ENCODE measurements at regions not wholly inside any gene's neighbourhood (a gene's known extent, or its start where the extent isn't known, plus 50 kb on each side); places are given as distances from the start of the nearest gene placed in this dataset.
"Not testable (repeated sequence)": the region's sequence is repeated elsewhere in the genome, so short reads cannot be mapped to it uniquely, and the experiment has no call there.

- DNase-seq: no peak
Measured at GRCh38 chr12:63037746-63038712, 103.1 kb upstream of the PPM1H start.

GRCh38 chr12:63036974-63037335 is 102.0 kb upstream of the PPM1H start:
- DNase-seq: no peak

- DNase-seq: no peak
Measured at GRCh38 chr12:63036216-63036973, 101.4 kb upstream of the PPM1H start.

GRCh38 chr12:63034601-63035000 is 99.7 kb upstream of the PPM1H start:
- DNase-seq: no peak

GRCh38 chr12:63029676-63030075 is 94.7 kb upstream of the PPM1H start:
- no peak for DNase-seq

GRCh38 chr12:63028951-63029350 is 94.0 kb upstream of the PPM1H start:
- no peak for DNase-seq

- no peak for DNase-seq
Measured at GRCh38 chr12:63025116-63025515, 90.2 kb upstream of the PPM1H start.

GRCh38 chr12:63023926-63024325 is 89.0 kb upstream of the PPM1H start:
- no peak for DNase-seq

- DNase-seq: peak; percentile 68
Measured at GRCh38 chr12:63021116-63021515, 86.2 kb upstream of the PPM1H start.

- no peak for DNase-seq
Measured at GRCh38 chr12:63020269-63020668, 85.3 kb upstream of the PPM1H start.

- DNase-seq: peak; percentile 33
Measured at GRCh38 chr12:63018273-63018672, 83.3 kb upstream of the PPM1H start.

GRCh38 chr12:63013302-63013701 is 78.4 kb upstream of the PPM1H start:
- DNase-seq: no peak

GRCh38 chr12:63010698-63011097 is 75.7 kb upstream of the PPM1H start:
- DNase-seq: no peak

GRCh38 chr12:63008372-63008771 is 73.4 kb upstream of the PPM1H start:
- no peak for DNase-seq

- DNase-seq: no peak
Measured at GRCh38 chr12:63007726-63008125, 72.8 kb upstream of the PPM1H start.

- DNase-seq: no peak
Measured at GRCh38 chr12:63006536-63006935, 71.6 kb upstream of the PPM1H start.

GRCh38 chr12:63005382-63005781 is 70.4 kb upstream of the PPM1H start:
- DNase-seq: no peak

- DNase-seq: no peak
Measured at GRCh38 chr12:63003223-63003819, 68.4 kb upstream of the PPM1H start.

GRCh38 chr12:63002059-63002458 is 67.1 kb upstream of the PPM1H start:
- not testable (repeated sequence) for DNase-seq

GRCh38 chr12:62998454-62998853 is 63.5 kb upstream of the PPM1H start:
- DNase-seq: no peak

GRCh38 chr12:62995097-62995496 is 60.1 kb upstream of the PPM1H start:
- no peak for DNase-seq

- DNase-seq: no peak
Measured at GRCh38 chr12:62986844-62987243, 51.9 kb upstream of the PPM1H start.
